SKM-1 treated with dmso at 0.1 percent for 144 hours (cell line): ENCODE measurements at regions not wholly inside any gene's neighbourhood (a gene's known extent, or its start where the extent isn't known, plus 50 kb on each side); places are given as distances from the start of the nearest gene placed in this dataset.
A peak's percentile ranks its signal among the peaks of the same experiment; 100 is the strongest.
"Not testable (repeated sequence)": the region's sequence is repeated elsewhere in the genome, so short reads cannot be mapped to it uniquely, and the experiment has no call there.

Source experiments
- DNase-seq: peaks from one replicate; lab custom pipeline; 2025; ENCODE audit not compliant: unreplicated experiment; lab: John Stamatoyannopoulos, UW

- no peak for DNase-seq
Measured at GRCh38 chr4:164615964-164616363, 138.0 kb upstream of the SMIM31 start.

- DNase-seq = no peak
Measured at GRCh38 chr4:164616961-164617360, 137.0 kb upstream of the SMIM31 start.

GRCh38 chr4:164617426-164617825, 136.5 kb upstream of the SMIM31 start:
- DNase-seq = no peak

GRCh38 chr4:164617911-164618310, 136.0 kb upstream of the SMIM31 start:
- no peak for DNase-seq

- DNase-seq = no peak
Measured at GRCh38 chr4:164621886-164622521, 131.9 kb upstream of the SMIM31 start.

GRCh38 chr4:164623099-164623498, 130.8 kb upstream of the SMIM31 start:
- DNase-seq = no peak

GRCh38 chr4:164639001-164639400, 114.9 kb upstream of the SMIM31 start:
- no peak for DNase-seq

- DNase-seq = no peak
Measured at GRCh38 chr4:164648151-164648848, 105.6 kb upstream of the SMIM31 start.

GRCh38 chr4:164648849-164649212, 105.1 kb upstream of the SMIM31 start:
- no peak for DNase-seq

- no peak for DNase-seq
Measured at GRCh38 chr4:164659765-164660164, 94.2 kb upstream of the SMIM31 start.

- DNase-seq = not testable (repeated sequence)
Measured at GRCh38 chr4:164676152-164676551, 77.8 kb upstream of the SMIM31 start.

- no peak for DNase-seq
Measured at GRCh38 chr4:164683040-164683439, 70.9 kb upstream of the SMIM31 start.

GRCh38 chr4:164695650-164696049, 58.3 kb upstream of the SMIM31 start:
- no peak for DNase-seq

- DNase-seq = peak; percentile 1
Measured at GRCh38 chr4:164700471-164700870, 53.5 kb upstream of the SMIM31 start.

- DNase-seq = no peak
Measured at GRCh38 chr4:164701665-164702064, 52.3 kb upstream of the SMIM31 start.
